GM12873 (cell line): ENCODE measurements at regions not wholly inside any gene's neighbourhood (a gene's known extent, or its start where the extent isn't known, plus 50 kb on each side); places are given as distances from the start of the nearest gene placed in this dataset.

Experiments used
- CTCF ChIP-seq: IDR thresholded peaks from 2 replicates; pipeline ENCODE4 v1.5.1; 2012; ENCODE audit warnings: low read depth, mild to moderate bottlenecking, moderate library complexity, low read length, control low read depth; ENCODE audit not compliant: insufficient read depth; ENCODE audit errors: missing control alignments

DNA sequence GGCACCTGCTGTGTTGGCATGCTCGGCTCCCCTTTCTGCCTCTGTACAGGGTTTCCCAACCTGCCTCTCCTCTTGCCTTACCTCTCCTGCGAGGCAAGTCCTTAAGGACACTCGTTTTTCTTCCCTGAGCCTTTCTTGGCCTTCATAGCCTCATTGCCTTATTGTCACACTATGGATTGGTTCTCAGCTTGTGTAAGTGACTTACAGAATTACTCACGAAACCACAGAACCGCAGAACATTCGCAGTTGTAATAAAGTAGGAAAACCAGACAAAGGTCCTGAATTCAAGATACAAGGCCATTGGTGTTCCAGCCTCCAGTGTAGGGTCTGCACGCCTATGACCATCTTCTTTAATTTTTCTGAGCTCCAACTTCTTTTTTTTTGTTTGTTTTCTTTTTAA lies 317.6 kb upstream of the SMIM21 start:
- no peak for TF ChIP-seq CTCF

- no peak for TF ChIP-seq CTCF
These were observed 315.0 kb upstream of the SMIM21 start for GRCh38 chr18:75742516-75742915.

DNA sequence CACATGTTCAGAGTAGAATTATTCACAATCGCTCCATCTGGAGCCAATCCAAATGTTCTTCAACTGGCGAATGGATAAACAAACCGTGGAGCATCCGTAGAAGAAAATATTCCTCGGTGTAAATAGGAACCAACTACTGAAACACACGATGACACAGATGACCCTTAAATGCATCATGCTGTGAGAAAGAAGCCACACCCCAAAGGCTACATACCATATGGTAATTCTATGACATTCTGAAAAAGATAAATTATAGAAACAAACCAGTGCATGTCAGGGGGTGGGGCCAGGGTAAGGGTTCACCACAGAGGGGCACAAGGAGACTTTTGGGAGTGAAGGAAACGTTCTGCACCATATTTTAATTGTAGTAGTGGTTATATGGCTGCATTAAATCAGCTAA lies 312.2 kb upstream of the SMIM21 start:
- no peak for TF ChIP-seq CTCF

DNA sequence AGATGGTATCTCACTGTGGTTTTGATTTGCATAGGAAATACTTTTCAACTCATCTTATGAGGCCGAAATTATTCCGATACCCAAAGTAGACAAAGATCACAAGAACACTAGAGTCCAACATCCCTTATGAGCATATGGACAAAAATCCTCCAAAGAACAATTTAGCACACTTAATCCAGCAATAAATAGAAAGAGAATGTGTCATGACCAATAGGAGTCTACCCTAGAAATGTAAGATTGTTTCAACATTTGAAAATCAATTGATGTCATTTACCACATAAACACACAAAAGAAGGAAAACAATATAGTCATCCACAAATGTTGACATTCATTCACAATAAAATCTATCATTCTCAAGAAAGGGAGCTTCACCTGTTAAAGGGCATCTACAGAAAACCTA lies 307.8 kb upstream of the SMIM21 start:
- no peak for TF ChIP-seq CTCF

DNA sequence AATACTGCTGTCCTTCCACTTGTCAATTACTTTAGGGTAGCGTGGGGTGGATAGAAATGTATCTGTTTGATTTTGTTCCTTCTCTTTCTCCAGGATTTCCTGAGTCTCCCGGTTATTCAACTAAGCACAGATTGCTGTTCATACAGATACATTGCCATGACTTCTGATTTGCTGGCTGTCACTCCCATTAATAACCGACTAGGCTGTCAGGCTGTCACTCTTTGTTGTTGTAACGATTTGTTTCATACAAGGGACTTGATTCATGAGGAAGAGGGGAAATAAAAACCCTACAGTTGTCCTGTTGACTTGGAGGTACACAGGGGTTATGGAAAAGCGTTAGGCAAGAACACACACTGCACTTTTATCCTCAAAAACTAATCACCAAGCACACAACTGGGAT lies 302.7 kb upstream of the SMIM21 start:
- no peak for TF ChIP-seq CTCF

- no peak for TF ChIP-seq CTCF
These were observed 301.1 kb upstream of the SMIM21 start for GRCh38 chr18:75728621-75729020.

DNA sequence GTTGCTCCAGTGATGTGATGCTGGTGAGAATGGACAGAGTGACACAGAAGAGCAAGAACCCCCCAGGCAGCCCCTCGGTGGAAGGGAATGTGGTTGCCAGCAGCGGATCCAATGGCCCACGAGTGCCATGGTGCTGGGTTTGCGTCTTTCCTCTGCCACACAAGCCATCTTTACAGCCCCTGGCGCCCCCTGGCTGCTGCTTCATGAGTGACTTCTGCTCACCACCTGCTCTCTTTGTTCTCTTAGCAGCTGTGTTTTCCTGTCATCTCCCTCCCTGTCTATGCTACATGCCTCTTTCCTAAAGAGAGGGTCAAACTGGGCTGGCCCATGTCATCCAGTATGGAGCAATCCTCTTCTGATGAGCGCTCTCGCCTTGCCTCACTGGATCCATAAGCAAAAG lies 300.0 kb upstream of the SMIM21 start:
- TF ChIP-seq CTCF = peak; percentile 66
